Hematopoietic multipotent progenitor cell (in vitro differentiated cells): ENCODE measurements at regions not wholly inside any gene's neighbourhood (a gene's known extent, or its start where the extent isn't known, plus 50 kb on each side); places are given as distances from the start of the nearest gene placed in this dataset.

Source experiments
- DNase-seq, 3 donors: peaks; one replicate each; pipeline ENCODE4 v3.0.0-alpha.2; 2011 to 2015; ENCODE audit warnings: low read depth in 2 of 3, low spot score in 2 of 3

DNA sequence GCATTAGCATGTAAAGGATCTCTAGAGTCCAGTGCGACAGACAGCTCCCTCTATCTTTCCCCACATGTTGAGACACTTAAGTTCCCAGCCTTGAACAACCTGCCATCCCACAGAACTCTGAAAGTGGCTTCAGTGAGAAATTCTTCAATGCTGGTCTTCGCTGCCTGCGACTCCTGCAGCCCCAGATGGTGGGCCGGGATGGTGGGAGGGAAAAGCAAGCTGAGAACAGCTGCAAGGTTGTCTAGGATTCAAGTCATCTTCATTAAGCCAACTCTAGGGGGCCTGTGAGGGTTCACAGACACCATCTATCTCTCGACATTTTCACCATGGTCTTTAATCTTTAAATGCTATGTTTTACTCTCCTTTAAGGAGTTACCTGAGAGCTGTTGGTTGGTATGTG lies 185.5 kb upstream of the C1orf174 start:
- no peak for DNase-seq

GRCh38 chr1:4086085-4086850 lies 186.2 kb upstream of the C1orf174 start:
- no peak for DNase-seq

DNA sequence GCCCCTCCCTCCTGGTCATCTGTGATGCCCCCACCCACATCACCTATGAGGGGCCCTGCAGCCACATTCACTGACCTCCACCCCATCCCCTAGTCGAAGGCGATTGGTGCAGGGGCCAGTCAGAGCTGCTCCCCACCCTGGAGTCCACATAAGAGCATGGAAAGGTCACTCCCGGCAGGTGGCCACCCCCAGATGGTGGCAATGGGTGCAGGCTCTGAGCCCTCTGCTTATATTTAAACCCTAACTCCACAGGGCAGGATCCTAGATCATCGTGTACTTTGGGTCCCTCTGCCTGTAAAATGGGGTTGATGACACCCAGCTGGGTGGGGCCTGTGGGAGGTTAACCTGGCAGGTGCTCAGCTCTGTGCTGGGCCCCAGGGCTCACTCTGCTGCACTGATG lies 186.8 kb upstream of the C1orf174 start:
- no peak for DNase-seq

- DNase-seq, result no peak
Measured at GRCh38 chr1:4087530-4088420, 187.7 kb upstream of the C1orf174 start.

DNA sequence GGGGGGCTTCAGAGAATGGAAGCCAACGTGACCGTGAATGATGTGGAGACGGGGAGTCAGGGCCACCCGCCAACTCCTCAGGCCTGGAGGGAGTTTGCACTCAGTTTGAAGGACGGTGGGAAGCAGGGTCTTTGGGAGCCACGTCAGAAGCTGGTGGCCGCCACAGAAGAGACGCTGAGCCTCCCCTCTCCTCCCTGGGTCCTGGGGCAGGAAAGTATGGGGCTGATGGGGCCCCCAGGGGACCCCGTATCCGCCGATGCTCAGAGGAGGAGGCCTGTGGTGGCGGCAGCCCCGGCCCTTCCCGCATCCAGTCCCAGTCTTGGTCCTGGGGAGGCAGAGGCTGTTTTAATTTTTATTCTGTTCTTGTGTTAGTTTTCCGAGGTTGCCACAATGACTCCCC lies 188.6 kb upstream of the C1orf174 start:
- DNase-seq, result no peak

DNA sequence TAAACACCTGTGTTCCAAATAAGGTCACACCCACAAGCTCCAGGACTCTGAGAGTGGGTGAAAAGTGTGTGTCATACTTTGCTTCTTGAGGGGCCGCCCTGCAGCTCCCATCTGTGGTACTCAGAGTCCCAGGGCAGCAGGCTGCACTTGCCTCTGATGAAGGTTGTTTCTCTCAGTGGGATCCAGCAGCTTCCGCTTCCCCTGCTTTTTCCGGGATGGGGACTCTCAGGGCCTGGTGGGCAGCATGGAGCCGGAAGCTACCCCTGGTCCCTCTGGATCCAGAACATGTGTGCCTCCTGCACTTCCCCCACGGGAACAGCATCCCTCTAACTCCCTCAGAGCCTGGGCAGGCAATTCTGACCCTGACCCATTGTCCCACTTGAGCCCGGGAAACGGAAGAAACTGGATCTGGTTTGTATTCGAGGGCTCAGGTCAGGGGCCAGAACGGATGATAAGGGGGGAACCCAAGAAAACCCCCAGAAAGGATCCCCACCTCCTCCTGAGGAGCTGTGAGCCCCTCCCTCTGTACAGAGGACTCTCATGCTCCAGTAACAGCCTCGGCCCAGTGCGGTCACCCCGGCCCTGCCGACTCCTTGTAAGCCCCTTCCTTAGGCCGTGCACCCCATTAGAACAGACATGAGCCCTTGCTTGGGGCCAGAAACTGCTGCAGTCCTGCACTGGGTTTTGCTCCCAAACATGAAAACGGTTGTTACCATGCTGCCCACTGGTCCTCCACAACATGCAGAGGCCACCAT lies 189.5 kb upstream of the C1orf174 start:
- DNase-seq, result no peak

GRCh38 chr1:4090556-4090955 lies 190.5 kb upstream of the C1orf174 start:
- DNase-seq, result no peak

DNA sequence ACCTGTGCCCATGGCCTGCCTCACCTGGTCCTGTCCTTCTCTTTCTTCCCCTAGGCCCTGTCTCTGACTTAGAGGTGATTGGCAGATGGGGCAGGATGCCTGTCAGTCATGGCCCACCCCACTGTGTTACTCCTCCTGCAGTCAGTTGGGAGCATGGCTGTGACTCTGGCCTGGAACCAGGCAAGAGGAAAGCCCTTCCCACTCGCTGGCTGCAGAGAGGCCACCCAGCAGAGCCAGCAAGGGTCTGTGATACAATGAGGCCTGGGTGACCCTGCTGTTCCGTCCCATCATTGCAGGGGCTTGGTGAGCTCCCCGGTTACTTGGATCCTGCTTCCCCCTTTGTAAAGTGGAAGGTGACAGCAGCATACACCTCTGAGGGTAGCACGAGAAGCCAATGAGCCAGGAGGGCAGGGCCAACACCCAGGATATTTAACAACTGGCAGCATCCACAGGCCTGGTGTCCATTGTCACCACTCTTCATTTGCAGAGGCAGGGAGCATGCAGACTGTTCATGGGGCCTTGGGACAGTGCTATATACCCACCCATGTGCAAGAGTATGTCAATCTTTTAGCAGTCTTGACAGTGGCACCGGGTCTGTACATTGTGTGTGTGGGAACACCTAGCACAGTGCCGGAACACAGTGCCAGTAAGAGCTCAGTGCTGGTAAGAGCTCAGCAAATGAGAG lies 191.0 kb upstream of the C1orf174 start:
- no peak for DNase-seq

DNA sequence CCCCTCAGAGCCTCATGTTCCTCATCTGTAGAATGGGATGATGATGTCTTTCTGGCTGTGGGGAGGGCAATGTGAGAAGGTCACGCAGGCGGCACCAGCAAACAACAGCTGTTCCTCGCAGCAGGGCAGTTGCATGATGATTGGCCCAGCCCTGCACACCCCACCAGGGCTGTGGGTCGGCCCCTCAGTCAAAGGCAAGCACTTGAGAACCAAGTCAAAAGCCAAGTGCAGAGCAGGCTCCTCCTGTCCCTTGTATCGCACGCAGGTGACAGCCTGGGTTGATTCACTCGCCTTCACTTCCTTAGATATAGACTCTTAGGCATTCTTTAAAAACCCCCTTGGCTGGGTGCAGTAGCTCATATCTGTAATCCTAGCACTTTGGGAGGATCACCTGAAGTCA lies 191.9 kb upstream of the C1orf174 start:
- DNase-seq, result no peak

DNA sequence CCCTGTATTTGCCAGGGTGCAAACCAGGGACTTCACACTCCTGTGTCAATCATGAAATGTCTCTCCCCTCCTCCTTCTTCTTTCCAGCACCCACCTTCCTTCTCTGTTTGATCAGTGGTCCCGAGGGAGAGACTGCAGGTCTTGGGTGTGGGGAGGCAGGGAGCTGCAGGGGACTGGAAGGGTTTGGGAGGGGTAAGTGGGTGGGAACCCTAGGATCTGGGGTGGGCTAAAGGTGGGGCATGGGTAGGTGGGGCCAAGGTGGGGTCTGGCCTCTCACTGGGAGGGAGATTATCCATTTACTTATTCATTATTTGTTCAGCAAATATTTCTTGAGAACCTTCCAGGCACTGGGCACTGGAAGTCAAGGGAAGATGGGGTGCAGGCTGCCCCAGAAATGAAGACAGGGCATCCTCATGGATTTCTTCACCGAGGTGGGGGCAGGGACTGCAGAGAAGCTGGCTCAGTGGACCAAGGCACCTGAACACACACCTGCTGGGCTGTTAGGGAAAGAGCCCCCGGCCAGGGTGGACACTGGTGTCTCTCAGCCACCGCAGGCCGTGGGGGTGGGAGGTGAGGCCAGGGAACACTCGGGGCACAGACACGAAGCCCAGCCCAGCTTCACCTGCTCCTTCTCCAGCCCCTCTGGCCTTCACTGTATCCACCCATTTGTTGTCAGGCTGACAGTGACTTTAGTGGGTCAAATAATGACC lies 193.9 kb upstream of the C1orf174 start:
- DNase-seq, result no peak

- no peak for DNase-seq
Measured at GRCh38 chr1:4095433-4095971, 195.4 kb upstream of the C1orf174 start.

DNA sequence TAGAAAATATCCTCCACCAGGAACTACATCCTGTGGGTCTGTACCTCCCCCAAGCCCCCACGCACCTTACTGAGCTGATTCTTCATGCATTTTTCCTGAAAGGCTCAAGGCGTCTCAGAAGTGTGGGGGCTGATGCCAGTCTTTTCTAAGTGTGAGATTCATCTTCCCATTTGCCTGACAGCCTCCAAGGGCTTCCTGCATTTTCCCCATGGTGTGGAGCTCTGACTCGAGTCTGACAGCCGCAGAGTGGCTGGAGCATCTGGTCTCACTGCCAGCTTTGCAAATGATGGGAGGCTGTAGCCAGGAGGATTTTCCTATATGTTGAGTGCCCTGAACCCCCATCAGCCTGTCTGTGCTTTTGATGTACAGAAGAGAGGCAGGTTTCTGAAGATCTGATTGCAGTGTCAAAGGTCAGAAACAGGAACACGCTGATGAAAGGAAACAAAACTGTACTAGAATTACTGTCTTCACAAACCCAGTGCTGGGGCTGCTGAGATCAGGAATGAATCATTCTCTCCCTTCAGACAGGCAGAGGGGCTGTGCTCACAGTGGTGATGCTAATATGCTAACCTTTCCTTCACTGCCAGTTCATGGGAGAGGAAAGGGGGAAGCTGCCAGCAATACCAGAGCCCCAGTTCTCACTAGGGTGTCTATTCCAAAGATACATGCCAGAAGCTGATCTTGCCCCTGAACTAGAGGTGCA lies 201.5 kb upstream of the C1orf174 start:
- DNase-seq, result no peak

DNA sequence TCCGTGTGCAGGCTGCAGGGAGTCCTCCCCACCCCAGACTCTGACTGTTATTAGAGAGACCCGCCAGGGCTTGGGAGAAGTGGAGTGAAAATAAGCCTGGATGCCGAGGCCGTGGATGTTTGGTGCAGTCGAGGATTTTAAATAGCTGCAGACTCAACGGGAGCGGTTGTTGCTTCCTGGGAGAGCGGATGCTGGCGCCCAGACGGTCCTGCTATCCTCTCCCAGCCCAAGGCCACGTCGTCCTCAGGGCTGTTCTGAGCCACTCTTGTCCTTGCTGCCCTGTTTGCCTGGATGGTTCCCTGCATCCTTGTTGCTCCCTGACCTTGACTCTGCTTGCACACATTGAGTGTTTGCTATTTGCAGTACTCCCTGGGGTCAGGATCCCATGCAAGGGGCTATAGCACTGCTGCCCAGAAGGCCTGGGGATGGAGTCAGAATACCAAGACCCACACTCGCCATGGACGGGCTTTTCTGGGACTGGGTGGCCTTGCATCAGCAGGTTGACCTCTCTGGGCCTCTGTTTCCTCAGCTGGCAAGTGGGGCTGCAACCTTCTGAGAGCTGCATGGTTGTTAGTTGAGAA lies 205.3 kb upstream of the C1orf174 start:
- DNase-seq, result no peak

GRCh38 chr1:4106731-4107130 lies 206.7 kb upstream of the C1orf174 start:
- no peak for DNase-seq

DNA sequence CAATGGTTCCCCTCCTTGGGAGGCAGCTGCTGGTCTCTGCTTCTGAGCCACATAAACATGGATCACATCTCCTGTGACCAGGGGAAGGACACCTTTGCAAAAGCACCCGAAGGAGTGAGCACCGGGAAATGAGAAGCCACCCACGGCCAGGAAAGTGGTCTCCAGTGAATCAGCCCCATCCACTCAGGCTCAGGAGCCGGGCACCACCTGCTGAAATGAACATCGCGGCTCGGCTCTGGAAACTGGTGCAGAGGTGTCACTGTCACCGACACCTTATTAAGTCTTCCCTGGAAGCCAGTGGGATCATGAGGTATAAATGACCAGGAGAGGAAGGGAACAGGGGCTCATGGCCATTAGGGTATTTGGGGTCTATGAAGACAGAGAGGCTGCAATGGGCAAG lies 207.2 kb upstream of the C1orf174 start:
- no peak for DNase-seq

DNA sequence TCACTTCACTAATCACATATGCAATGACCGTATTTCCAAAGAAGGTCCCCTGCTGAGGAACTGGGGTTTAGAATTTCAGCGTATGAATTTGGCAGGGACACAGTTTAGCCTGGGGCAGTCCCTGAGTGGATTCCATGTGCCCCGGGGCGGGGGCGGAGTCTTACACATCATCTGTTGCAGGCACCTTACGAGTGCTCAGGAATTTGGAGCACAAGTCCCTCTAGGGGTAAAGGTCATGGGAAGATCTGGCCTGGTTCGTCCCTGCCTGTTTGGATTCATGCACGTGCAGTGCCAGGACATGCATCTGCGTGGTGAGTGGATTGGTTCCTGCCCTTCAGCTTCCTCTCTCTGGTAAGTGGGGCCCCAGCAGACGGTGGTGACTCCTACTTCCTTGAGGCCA lies 208.3 kb upstream of the C1orf174 start:
- no peak for DNase-seq

GRCh38 chr1:4108758-4109627 lies 208.9 kb upstream of the C1orf174 start:
- no peak for DNase-seq

DNA sequence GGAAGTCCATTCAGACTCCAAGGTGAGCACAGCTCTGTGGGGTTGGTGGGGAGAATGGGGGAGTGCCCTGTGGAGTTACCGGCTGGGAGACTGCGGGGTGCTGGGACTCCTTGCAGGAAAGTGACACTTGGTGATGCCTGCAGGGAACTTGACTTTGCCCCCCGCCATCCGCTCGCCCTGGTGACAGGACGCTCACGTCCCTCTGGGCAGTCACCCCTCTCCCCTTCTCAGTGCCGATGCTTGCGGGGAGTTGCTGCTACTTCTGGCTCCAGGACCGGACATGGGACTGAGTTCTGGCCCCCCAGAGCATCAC lies 209.5 kb upstream of the C1orf174 start:
- no peak for DNase-seq
